DMS 273 (cell line): ENCODE measurements at regions not wholly inside any gene's neighbourhood (a gene's known extent, or its start where the extent isn't known, plus 50 kb on each side); places are given as distances from the start of the nearest gene placed in this dataset.

Source experiments
- DNase-seq: peaks from one replicate; lab custom pipeline; 2025; ENCODE audit not compliant: unreplicated experiment; lab: John Stamatoyannopoulos, UW

DNA sequence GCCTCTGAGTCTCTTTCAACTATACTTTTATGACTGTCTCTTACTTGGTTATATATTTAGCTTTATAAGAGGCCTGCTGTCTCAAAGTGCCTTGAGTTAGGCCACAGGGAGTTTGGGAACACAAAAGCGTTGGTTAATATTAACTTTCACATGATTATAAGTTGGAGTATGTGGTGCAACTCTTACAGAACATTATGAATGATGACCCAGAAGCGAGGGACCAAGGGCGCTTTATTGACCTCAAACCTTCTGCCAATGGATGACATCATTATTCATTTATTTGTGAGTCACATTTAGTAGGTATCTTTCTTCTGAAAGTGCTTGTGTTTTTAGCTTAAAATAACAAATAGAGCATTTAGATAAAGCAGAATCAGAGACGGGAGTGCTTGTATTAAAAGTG lies 298.0 kb upstream of the ZC3H12C start:
- DNase-seq = no peak

DNA sequence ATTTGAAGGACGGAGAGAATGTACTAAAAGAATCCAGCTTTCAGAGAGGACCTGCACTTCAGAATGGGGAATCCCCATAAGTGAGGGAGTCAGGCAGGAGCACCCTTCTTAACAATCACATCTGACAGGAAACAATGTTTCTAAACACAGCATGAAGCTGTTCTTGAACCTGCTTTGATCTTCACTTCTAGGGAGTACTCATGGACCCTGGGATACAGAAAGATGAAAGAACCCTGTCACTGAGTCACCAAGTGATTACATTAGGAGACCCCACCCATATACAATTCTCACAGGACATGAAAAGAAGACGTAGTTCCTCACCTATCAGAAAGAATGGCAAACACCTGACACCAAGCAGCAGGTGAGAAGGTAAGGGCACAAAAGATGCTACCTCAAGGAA lies 296.9 kb upstream of the ZC3H12C start:
- DNase-seq = no peak

DNA sequence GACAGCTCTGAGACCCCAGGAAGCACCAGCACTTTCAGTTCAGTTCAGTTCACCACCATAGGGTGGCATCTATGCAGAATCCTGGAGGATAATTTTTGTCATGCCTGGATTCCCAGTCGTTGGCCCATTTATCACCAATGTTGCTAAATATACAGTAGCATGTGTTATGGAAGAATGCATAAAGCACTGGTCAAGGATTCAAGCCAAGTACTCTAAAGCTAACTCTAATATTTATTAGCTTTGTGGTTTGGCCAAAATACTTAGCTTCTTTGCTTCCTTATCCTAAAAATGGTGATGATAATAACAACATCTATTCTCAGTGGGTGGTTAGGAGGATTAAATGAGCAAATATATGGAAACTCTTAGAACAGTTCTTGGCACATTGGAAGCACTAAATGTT lies 294.7 kb upstream of the ZC3H12C start:
- DNase-seq = no peak

DNA sequence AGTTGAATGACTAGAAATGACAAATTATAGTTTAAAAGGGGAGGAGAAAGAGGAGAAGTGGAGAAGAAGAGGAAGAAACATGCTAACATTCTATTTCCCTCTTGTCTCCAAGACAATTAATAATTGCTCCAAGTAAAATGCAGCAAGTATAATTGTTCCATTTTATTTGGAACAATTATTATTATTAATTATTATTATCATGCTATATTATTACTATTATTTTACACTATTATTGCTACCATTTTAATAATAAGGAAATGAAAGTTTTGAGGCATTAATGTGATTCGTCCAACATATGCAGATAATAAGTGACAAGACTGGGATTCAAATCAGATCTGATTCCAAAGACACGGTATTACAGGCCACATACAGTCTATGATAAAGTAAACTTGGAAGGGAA lies 293.6 kb upstream of the ZC3H12C start:
- DNase-seq = no peak

DNA sequence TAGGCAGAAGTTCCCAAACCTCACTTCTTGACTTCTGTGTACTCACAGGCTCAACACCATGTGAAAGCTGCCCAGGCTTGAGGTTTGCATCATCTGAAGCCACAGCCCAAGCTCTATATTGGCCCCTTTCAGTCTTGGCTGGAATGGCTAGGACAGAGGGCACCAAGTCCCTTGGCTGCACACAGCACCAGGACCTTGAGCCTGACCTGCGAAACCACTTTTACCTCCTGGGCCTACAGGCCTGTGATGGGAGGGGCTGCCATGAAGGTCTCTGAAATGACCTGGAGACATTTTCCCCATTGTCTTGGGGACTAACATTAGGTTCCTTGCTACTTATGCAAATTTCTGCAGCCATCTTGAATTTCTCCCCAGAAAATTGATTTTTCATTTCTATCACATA lies 288.3 kb upstream of the ZC3H12C start:
- no peak for DNase-seq

DNA sequence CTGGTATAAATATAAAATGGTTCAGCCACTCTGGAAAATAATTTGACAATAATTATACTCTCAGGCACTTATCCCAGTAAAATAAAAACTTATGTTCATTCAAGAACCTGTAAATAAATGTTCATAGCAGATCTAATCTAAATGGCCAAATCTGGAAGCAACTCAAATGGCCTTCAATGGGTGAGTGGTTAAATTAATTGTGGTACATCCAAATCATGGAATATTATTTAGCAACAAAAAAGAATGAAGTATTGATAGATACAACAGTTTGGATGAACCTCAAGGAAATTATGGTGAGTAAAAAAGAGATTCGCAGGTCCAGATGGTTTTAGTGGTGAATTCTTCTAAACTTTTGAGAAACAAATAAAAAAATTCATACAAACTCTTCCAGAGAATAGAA lies 287.0 kb upstream of the ZC3H12C start:
- DNase-seq = no peak

DNA sequence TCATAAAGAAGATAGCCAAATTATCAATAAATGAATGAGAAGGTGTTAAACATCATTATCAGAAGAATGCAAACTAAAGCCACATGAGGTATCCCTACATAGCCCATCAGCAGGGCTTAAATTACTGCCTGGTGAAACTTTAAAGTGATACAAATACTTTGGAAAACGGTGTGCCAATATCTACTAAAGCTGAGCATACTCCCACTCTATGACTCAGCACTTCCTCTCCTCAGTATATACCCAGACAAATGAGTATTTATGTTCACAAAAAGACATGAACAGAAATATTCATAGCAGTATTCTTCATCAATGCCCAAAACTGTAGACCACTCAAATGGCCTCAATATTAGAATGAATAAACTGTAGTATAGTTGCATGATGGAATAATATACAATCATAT lies 284.6 kb upstream of the ZC3H12C start:
- no peak for DNase-seq

DNA sequence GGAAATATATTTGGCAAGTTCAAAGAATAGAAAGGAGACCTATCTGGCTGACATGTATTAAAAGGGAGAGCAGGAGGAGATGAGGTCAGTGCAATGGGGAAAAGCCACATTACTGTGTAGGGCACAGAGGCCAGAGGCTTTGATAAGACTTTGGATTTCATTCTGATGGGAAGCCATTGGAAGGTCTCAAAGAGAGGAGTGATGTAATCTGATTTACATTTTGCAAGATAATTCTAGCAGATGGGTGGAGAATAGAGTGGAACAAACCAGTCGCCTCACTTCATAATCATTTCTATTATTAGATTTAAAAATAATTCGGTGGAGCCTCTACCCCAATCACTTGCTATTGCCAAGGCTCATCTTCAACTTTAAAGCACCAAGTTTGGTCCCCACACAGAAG lies 278.4 kb upstream of the ZC3H12C start:
- DNase-seq = no peak

DNA sequence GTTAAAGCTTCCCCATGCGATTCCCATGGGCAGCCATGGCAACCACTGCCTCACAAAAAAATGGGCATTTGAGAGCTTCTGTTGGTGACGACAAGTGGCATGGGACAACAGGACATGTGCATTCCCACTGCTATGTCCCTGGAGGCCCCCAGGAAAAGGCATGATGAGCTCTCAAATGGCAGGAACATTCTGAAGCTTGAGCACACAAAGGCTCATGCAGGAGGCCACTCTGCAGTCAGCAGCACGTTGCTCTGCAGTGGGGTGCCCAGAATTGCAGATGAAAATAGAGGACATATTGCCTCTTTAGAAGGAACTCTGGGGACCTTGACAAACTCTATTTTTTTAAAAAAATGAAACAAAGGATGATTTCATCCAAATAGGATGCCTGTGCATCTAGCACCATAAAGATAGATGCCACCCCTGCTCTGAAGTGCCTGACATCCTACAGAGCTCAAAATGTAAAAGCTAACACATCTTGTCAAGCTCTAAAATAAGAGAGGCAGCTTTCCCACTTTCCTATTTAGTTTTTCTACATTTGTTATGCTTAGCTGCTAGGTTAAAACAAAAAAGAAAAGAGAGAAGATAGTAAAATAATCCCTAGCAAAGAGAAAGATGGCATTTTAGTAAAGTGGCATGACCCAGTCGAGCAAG lies 277.6 kb upstream of the ZC3H12C start:
- DNase-seq = no peak

DNA sequence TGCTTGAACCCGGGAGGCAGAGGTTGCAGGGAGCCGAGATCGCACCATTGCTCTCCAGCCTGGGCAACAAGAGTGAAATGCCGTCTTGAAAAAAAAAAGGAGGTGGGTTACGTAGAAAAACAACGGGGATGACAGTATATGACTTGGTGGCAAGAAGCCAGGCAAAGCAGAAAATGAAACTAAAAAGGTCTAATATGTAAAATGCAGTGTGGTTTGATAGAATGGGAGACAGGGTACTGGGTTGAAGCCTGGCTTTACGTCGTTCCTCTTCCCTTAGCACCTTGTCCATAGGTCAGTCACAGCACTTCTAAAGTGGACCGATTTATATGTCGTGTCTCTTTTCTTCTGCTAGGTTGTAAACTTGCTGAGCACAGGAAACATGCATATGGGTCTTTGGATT lies 274.9 kb upstream of the ZC3H12C start:
- no peak for DNase-seq

DNA sequence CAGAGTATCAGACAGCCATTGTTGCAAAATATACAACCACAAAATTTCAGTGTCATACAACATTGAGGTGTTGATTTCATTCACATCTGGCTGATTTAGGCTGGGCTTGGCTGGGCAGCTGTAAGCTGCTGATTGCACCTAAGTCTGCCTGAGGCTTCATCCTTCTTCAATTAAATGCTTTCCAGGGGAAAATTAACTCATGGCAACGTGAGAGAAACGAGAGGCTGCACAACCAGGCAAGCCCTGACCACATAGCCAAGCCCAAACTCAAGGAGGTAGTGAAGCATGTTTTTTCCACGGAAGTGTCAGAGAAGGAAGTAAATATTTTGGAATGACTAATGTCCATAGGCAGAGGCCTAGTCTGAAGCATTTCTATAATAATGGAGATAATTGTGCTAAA lies 273.8 kb upstream of the ZC3H12C start:
- DNase-seq = no peak

DNA sequence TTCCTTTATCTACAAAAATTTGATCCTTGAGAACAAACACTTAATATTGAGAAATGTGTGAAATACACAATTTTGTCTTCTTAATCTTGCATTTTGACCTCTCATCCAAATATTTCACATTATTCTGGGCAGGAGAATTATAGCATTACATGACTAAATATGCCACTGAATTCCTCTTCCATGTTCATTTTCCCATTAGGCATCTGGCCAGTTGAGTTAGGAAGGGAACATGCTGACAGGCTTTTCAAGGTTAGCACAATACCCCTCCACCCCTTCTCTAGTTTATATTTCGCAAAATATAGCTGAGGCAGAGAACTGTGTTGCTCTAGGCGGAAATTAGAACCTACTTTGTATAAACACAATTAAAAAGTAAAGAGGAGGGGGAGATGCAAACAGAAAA lies 271.7 kb upstream of the ZC3H12C start:
- DNase-seq = no peak

DNA sequence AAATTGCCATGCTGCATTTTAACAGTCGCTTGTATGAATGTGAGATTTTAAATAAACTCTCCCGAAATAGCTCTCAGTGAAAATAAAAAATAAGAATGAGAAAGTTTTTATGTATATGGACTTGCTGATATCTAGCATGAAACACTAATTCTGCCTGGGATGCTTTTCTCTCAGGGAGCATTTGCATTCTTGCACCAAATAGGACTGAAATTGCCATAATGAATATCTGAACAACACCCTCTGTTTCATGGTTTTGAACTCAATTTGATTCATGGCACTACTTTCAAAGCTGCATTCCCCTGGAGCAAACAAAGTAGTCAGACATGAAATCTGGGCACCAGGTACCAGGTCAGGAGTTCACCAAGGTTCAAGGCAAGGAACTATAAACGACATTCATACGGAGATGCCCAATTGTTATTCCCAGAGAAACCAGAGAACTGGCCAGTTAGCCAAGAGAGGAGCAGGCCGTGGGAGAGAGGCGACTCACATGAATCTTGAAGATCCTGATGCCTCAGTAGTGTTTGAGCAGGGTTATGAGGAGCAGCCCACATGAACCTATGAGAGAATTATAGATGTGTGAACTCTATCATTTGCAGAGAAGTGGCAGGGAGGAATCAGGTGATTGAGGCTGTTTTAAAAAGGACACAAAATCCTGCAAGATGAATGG lies 270.6 kb upstream of the ZC3H12C start:
- DNase-seq = no peak

DNA sequence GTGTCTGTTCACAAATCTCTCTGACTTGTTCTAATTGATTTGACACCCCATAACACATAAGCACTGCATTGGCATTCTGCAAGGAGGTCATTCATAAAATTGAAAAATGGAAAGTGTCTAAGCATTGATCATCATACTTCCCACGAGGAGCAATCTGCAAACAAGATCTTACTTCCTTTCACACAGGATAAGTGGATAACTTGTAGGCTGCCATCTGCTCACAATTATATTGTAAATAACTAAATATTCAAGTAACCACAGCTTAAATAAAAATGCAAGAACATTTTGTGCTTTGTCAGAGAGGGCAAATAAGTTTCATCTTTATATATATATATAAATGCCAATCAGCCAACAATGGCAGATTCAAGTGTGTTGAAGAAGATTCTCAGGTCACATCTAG lies 264.8 kb upstream of the ZC3H12C start:
- DNase-seq = no peak

DNA sequence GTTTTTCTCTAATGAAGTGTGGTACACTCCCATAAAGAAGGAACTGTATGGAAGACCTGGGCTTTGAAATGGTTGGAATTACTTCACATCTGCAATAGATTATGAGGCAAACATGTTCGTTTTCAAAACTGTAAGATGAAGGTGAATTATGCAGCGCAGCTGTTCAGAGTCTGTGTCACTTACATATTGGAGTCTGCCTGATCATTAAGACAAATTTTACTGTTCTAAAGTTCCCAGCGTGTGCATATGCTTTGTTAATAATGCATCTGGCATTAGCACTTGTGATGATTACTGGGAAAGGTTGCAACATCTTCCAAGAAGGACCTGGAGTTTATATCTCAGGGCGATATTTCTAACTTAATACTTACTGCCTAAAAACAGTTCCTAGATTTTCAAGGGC lies 255.2 kb upstream of the ZC3H12C start:
- no peak for DNase-seq

DNA sequence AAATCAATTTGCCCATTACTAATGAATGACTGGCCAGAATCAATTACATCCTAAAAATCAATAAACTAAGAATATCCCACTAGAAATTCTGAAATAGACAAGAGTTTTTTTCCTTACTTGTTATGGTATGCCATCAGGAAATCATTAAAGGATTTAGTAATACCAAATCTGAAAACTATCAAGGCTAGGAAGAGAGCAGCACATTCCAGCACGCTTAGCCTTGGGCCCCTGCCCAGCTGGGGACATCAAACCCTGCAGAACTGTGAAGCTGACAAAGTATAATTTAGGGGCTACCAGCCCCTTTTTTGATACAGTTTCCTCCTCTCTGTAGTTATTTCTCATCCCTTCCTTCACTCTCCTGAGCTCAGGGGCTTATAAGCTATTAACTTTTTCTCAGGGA lies 247.8 kb upstream of the ZC3H12C start:
- DNase-seq = no peak

DNA sequence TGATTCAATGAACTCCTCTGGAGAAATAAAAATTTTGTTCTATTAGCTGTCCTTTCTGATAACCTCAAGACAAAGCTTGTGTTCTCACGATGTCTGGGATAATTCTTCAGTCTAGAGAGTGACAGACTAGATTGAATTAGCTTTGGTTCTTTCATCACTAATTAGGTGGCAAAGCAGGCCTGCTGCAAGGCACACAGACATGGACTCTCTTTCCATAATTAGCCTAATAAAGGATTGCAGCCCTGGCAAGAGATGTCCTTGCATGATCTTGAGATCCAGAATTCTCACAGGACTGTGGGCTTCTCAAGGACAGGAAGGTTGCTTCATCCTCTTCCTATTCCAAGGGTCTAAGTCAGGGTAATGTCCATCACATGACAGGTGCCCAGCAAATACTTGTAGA lies 245.6 kb upstream of the ZC3H12C start:
- no peak for DNase-seq

DNA sequence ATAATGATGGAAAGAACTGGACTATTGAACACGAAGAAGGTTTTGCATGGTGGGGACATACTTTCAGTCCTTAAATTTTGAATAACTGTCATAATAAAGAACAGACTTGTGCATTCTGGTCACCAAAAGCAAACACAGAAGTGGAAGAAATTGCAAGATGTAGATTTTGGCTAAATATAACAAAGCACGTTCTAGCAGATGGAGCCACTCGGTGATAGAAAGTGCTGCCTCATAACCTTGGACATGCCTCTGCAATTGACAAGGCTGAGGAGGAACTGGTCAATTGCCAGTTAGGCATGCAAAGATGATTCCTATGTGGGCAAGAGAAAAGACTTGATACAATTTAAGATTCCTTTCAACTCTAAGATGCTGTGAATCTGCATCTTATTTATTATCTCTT lies 244.1 kb upstream of the ZC3H12C start:
- DNase-seq = no peak

DNA sequence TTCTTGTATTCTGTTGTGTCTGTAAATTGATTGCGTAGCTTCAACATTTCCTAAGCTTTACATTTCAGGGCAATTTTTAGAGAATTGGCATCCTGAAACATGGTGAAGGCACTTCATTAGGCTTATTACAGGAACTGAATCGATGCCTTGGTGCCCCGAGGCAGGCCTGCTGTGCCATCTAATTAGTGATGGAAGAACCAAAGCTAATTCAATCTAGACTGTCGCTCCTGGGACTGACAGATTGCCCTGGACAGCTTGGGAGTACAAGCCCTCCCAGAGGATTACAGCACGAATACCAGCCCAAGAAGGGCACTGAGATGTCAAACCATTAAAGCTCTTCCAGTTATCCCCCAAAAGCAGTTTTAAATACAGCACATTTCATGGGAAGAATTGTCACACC lies 243.2 kb upstream of the ZC3H12C start:
- no peak for DNase-seq

DNA sequence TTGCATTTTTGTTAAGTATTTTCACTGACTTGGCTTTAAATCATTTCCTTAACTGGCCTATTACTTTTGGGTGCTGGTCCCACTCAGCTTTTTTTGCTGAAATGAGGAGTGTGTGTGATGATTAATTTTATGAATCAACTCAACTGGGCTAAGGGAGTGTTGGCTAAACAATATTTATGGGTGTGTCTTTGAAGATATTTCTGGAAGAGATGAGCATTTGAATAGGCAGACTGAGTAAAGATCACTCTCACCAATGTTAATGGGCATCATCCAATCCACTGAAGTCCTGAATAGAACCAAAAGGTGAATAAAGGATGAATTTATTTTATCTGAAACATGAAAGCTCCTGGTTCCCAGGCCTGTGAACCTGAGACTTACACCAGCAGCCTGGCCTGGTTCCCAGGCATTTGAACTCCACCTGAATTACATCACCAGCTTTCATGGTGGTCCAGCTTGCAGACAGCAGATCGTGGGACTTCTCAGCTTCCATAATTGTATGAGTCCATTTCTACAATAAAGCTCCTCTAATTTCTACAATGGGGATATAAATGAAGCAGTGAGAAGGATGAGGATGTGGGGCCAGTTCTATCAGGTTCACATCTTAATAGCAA lies 241.3 kb upstream of the ZC3H12C start:
- DNase-seq = no peak

DNA sequence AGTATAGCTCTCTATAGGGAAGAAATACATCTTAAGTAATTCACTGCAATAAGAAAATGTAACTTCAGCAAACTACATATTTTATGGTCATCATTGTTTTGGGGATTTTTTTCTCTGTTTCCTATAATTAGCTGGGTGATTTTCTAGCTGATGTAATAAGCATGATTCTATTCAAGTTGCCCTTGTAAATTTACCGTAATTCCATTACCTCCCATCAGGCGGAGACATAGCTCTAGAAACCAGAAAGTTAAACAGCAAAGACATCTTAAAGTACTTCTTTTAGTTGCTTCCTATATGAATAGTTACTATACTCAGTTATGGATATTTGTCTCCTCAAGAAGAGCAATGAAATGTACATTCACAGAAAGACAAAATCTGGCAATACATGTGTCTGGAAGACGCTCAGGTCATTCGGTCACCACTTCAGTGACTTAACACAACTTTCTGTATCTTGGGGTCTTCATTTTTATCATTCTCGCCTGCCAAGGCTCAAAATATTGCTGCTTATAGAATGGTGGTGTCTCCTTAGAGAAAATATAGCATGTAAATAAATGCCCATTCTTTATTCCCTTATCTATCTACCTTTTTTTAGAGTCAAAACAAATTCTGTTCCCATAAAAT lies 239.9 kb upstream of the ZC3H12C start:
- DNase-seq = peak; percentile 57

DNA sequence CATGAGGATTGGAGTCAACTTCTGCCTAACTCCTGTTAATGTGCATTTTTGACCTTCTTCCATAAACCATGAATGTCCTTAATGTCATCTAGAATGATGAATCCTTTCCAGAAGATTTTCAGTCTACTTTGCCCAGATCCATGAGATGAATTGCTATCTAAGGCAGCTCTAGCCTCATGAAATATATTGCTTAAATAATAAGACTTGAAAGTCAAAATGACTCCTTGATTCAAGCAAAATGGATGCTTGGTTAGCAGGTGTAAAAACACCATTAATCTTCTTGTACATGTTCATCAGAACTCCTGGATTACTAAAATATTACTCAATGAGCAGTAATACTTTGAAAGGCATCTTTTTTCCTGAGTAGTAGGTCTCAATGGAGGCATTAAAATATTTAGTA lies 238.5 kb upstream of the ZC3H12C start:
- DNase-seq = no peak
